Breast epithelium (tissue), 4 donors: ENCODE measurements at regions not wholly inside any gene's neighbourhood (a gene's known extent, or its start where the extent isn't known, plus 50 kb on each side); places are given as distances from the start of the nearest gene placed in this dataset.

ENCODE experiments used
- DNase-seq, 2 donors: peaks; one replicate each; pipeline ENCODE4 v3.0.0-alpha.2; 2019; ENCODE audit warnings: low spot score in 2 of 2
- H3K27ac ChIP-seq, 2 donors: fragments of 200-600 bp; sonication (generic) in 1 of 2; one replicate each; pipeline ENCODE4 v1.5.1; 2016 to 2019; ENCODE audit warnings: mild to moderate bottlenecking in 1 of 2
- H3K27me3 ChIP-seq, 2 donors: fragments of 200-600 bp; sonication (generic) in 1 of 2; one replicate each; pipeline versions ENCODE4 v1.5.1 to v1.6.0; 2017 to 2019; ENCODE audit warnings: control low read depth in 1 of 2, mild to moderate bottlenecking in 1 of 2
- H3K36me3 ChIP-seq: fragments of 200-600 bp; one replicate; pipeline ENCODE4 v1.5.1; 2019
- H3K4me1 ChIP-seq, 2 donors: fragments of 200-600 bp; sonication (generic); one replicate each; pipeline ENCODE4 v1.5.1; 2016 to 2019; ENCODE audit warnings: control low read depth in 1 of 2
- H3K4me3 ChIP-seq, 3 donors: fragments of 200-600 bp; sonication (generic); 1 replicate in 2 of 3; 2 replicates in 1 of 3; pipeline ENCODE4 v1.5.1; 2016 to 2019; ENCODE audit warnings: mild to moderate bottlenecking in 3 of 3, moderate library complexity in 2 of 3
- H3K9me3 ChIP-seq, 2 donors: fragments of 200-600 bp; sonication (generic) in 1 of 2; one replicate each; pipeline ENCODE4 v1.5.1; 2016 to 2019; ENCODE audit warnings: control low read depth in 1 of 2
- POLR2A ChIP-seq: fragments of 450-650 bp; IDR thresholded peaks from one replicate; pipeline ENCODE4 v1.6.1; 2016; ENCODE audit warnings: antibody characterized with exemption, mild to moderate bottlenecking, moderate library complexity
- POLR2AphosphoS5 ChIP-seq, 3 donors: sonication (generic); formaldehyde crosslinking; IDR thresholded peaks; one replicate each; pipeline ENCODE4 v1.6.1; 2017; ENCODE audit warnings: antibody characterized with exemption in 3 of 3
- intact Hi-C: fragments of 100-400 bp; cut with DNase I; formaldehyde crosslinking; loops from one replicate; pipeline ENCODE4 v1.15.1; 2023; ENCODE audit warnings: low total_unique reads
- TF ChIP-seq, protein P1 (sequence below), 3 donors: fragments of 450-650 bp; IDR thresholded peaks; one replicate each; pipeline ENCODE4 v1.5.1; 2016 to 2017; ENCODE audit warnings: antibody characterized with exemption in 3 of 3, mild to moderate bottlenecking in 3 of 3, moderate library complexity in 3 of 3

DNA sequence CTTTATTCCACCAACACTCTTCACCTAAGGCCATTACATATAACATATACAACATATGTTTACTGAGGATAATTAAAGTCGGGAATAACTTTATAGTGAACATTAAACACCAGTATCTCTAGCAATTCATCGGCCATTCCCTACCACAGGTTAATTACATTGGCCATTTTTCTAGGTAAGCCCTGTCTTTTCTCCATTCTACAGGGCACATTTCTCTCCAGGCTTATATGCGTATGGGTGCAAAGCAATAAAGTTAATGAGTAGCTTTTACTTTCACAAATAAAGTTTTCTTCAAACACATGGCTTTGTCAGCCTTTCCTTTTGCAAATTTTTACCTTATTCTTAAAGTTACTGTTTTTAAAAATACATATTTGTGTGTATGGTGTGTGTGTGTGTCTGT, 111.9 kb upstream of the IQCM start:
- no peaks in the 10 kb centered on the region for H3K9me3 ChIP-seq
- TF ChIP-seq POLR2A: no peak
- TF ChIP-seq, protein P1, sequence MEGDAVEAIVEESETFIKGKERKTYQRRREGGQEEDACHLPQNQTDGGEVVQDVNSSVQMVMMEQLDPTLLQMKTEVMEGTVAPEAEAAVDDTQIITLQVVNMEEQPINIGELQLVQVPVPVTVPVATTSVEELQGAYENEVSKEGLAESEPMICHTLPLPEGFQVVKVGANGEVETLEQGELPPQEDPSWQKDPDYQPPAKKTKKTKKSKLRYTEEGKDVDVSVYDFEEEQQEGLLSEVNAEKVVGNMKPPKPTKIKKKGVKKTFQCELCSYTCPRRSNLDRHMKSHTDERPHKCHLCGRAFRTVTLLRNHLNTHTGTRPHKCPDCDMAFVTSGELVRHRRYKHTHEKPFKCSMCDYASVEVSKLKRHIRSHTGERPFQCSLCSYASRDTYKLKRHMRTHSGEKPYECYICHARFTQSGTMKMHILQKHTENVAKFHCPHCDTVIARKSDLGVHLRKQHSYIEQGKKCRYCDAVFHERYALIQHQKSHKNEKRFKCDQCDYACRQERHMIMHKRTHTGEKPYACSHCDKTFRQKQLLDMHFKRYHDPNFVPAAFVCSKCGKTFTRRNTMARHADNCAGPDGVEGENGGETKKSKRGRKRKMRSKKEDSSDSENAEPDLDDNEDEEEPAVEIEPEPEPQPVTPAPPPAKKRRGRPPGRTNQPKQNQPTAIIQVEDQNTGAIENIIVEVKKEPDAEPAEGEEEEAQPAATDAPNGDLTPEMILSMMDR (IDR thresholded peaks at IDR 0.05): no peak
- intact Hi-C loops: no loop called here

DNA sequence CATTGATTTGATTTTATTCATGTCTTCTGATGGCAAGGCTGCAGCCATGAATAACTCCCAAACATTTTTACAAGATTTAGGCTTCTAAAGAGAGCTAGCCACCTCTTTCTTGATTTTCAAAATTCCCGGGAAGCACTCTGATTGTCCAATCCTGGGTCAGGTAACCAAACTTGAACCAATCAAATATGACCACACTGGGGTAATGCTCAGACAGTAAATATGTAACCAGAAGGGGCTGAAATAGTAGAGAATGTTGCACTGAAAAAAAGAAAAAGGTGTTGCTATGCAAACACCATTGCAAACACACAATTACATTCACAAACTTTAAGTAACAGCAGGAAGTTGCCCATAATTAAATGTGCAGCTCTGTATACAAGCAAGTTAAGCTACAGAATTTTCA, 112.9 kb upstream of the IQCM start:
- no peak for DNase-seq
- Histone ChIP-seq H3K4me3 (no peak overlapping the region), H3K4me1 (no peaks in the 10 kb centered on the region), H3K9me3 (no peaks in the 10 kb centered on the region), H3K27me3 (no peaks in the 10 kb centered on the region), H3K27ac (no peak overlapping the region), H3K36me3 (no peaks in the 10 kb centered on the region)
- TF ChIP-seq POLR2A (no peak), POLR2AphosphoS5 (IDR thresholded peaks at IDR 0.05) (no peak)
- TF ChIP-seq, protein P1 (IDR thresholded peaks at IDR 0.05): no peak
- intact Hi-C loops: no loop called here

More for the DNA sequence above, 111.9 kb upstream of the IQCM start:
- Histone ChIP-seq H3K36me3 (no peaks in the 10 kb centered on the region), H3K27ac (no peak overlapping the region), H3K4me3 (no peak overlapping the region), H3K4me1 (no peaks in the 10 kb centered on the region), H3K27me3 (no peaks in the 10 kb centered on the region)
- DNase-seq: no peak

DNA sequence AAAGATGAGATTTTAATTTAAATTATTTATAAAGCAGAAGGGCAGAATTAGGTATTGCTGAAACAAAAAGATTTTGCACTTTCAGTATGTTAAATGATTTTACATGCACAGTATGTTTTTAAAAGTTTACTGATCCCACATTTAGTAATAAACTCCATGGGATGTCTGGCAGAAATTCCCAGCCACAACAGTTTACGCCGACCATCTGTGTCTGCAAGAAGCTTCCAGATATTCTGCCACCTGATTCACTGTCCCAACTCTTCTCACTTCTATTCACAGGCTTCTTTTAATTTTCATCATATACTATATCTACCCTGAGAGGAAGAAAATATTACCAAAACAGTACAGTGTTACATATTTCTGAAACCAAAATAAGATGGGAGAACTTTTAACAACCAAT, 115.8 kb upstream of the IQCM start:
- H3K4me1 ChIP-seq: no peaks in the 10 kb centered on the region
- H3K4me3 ChIP-seq: no peak overlapping the region
- no peak overlapping the region for H3K27ac ChIP-seq
- no peak for DNase-seq
- H3K27me3 ChIP-seq: no peaks in the 10 kb centered on the region
- TF ChIP-seq, protein P1 (IDR thresholded peaks at IDR 0.05): no peak
- intact Hi-C loops: no loop called here
- H3K36me3 ChIP-seq: no peaks in the 10 kb centered on the region
- no peaks in the 10 kb centered on the region for H3K9me3 ChIP-seq

DNA sequence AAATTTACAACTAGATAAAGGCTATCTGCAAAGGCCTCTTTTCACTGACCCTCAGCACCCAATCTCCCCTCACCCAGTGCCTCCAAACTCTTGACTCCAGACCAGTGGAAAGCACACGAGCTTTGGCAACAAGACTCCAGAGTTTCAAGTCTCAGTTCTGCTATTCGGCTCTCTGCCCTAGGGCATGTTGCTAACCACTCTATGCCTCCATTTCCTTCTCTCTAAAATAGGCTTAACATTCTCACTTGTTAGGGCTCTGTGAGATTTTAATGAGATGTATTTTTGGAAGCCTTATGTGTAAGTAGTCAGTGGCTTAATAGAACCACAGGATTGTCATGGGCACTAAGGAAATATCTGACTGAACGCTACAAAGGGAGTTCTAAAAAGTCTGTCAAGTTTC, 116.5 kb upstream of the IQCM start:
- intact Hi-C loops: no loop called here
- no peak for DNase-seq
- Histone ChIP-seq H3K27me3 (no peaks in the 10 kb centered on the region), H3K9me3 (no peaks in the 10 kb centered on the region), H3K27ac (no peak overlapping the region), H3K36me3 (no peaks in the 10 kb centered on the region), H3K4me1 (no peaks in the 10 kb centered on the region), H3K4me3 (no peak overlapping the region)
- TF ChIP-seq, protein P1 (IDR thresholded peaks at IDR 0.05): no peak
- TF ChIP-seq POLR2AphosphoS5 (IDR thresholded peaks at IDR 0.05): no peak
- no peak for TF ChIP-seq POLR2A

DNA sequence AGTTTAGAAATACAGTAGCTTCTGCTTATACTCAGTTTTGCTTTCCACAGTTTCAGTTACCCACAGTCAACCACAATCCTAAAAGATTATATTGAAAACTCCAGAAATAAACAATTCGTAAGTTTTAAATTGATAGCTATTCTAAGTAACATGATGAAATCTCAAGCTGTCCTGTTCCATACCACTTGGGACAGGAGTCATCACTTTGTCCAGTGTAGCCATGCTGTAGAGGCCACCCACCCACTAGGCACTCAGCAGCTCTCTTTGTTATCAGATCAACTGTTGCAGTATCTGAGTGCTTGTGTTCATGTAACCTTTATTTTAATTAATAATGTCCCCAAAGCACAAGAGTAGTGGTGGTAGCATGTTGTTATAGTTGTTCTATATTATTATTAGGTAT, 117.5 kb upstream of the IQCM start:
- DNase-seq: no peak
- Histone ChIP-seq H3K9me3 (no peaks in the 10 kb centered on the region), H3K27ac (no peak overlapping the region), H3K4me1 (no peaks in the 10 kb centered on the region), H3K27me3 (no peaks in the 10 kb centered on the region), H3K36me3 (no peaks in the 10 kb centered on the region), H3K4me3 (no peak overlapping the region)
- TF ChIP-seq POLR2A (no peak), POLR2AphosphoS5 (IDR thresholded peaks at IDR 0.05) (no peak)
- TF ChIP-seq, protein P1 (IDR thresholded peaks at IDR 0.05): no peak
- intact Hi-C loops: no loop called here
